Anterior cingulate cortex (tissue), 58 donors: ENCODE measurements at regions not wholly inside any gene's neighbourhood (a gene's known extent, or its start where the extent isn't known, plus 50 kb on each side); places are given as distances from the start of the nearest gene placed in this dataset.

Source experiments
- DNase-seq, 58 donors: peaks; one replicate each; lab custom pipeline; 2025; lab: John Stamatoyannopoulos, UW

DNA sequence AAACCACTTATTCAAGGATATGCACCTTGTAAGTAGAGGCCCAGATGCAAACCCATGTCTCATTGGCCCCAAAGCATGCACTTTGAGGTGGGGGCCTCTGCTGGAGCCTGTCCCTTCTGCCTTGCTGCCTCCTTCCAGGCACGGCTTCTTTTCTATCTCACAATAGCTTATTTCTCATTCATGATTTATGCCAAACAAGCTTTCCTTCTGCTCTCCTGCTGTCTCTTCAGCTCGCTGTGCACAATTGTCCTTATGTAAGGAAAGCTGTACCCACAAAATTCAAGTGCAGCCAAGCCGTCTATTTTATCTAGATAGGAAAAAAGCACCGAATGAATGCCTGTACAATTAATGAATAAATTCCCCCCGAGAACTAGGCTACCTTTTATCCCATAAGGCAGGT, 124.8 kb upstream of the PACRGL start:
- DNase-seq = peak in 4 of 58 donors; percentile 1 to 5 (median 2)

DNA sequence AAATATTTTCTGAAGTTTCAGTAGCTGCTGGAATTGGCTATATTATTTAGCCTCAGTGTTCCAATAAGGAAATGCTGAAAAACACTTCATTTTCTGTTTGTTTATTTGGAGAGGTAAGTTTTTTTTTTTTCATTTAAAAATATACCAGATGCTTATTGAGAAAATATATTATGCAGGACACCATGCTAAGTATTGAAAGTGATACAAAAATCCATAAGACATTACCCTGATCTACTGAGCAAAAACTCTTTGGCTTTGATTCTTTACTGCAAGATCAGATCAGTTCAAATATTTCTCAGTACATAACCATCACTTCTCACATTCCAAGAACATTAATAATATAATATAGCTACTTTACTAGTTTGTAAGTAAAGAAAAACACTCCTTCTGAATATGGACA, 123.4 kb upstream of the PACRGL start:
- no peak for DNase-seq

DNA sequence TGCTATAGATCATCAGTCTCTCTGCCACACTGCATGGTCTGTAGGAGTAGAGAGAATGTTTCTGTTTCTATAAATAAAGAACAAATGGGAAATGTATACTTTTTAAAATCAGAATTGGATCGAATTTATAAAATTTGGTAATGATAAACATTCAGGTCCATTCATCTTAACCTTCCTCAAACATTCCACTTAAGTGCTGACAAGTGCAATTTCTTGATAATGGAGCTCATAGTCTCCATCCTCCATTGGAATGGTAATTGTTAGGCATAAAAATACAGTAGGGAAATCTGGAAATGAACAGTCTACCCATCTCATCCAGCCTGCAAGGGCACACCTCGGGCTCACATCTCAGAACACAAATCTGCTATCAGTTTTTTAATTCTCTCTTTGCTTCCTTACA, 122.6 kb upstream of the PACRGL start:
- no peak for DNase-seq

DNA sequence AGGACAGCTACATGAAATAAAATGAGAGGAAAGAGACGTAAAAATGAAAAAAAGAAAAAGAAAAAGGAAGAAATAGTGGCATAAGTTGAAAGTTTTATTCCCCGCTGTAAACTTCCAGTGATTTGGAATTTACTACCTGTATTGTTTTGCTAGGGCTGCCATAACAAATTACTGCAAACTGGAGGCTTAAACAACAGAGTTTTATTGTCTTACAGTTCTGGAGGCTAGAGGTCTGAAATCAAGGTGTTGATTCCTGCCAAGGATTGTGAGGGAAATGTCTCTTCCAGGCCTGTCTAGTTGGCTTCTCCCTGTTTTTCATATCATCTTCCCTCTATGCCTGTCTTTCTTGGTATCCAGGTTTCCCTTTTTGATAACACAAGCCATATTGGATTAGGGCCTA, 119.4 kb upstream of the PACRGL start:
- no peak for DNase-seq

DNA sequence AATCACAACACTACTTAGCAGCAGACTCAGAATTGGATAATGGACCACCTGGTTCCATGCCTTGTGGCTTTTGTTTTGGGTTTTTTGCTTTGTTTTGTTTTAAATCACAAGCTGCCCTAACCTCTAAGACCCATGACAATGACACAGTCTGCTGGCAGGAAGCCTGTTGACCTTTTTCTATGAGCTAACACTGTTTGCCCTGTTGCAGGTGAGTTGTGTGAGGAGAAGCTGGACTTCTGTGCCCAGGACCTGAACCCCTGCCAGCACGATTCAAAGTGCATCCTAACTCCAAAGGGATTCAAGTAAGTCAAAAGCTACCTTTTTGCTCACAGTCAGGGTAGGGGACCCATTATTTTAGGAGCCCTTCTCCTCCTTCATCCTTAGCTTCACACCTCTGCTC, 110.8 kb upstream of the PACRGL start:
- DNase-seq = no peak

DNA sequence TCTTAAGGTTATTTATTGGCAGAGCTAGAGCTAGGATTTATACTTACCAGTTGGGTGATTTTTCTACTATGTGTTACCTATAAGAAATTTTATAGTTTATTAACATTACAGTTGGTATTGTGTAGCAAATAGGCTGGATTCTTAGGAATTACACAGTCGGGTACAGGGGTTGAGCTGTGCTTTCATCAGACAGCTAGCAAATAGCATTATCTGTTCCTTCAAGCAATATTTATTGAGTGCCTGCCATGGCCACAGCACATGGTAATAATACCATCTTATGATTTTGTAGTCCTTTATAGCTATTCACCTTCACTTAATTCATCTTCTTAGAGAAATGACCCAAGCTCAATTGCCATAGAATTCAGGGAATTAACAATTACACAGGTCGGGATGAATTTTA, 109.4 kb upstream of the PACRGL start:
- DNase-seq = no peak

DNA sequence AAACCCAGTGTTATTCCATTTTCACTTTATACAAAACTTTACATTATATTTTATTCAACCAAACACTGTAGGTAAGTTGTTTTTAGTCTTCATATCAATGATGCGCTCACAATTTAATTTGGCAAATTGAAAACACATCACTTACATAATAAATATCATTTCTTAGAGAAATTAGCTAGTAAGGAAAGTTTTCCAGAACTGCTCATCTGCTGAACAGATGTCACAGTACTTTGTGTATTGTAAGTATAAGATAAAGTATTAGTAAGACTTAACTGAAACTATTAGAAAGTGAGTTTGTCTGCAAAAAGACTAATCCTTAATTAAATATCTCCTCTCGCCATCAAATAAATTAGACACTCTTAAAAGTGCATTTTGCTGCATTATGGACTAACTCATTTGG, 108.7 kb upstream of the PACRGL start:
- no peak for DNase-seq

DNA sequence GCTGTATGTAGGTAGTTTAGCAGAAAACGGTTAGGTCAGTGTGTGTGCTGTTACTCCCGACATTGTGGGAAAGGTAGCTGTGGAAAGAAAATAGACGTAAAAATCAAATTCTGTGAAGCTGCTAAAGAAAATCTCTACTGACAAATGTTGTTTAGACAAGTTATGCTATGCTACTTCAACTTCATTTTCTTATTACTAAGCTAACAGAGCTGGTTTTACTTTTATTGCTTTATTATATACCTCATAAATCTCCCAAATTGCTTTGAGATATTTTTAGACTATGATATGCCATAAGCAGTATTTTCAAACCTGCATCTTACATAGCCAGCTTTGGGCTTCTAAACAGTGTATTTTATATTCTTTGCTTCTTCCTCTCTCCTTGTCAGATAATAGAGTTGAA, 108.2 kb upstream of the PACRGL start:
- DNase-seq = no peak

DNA sequence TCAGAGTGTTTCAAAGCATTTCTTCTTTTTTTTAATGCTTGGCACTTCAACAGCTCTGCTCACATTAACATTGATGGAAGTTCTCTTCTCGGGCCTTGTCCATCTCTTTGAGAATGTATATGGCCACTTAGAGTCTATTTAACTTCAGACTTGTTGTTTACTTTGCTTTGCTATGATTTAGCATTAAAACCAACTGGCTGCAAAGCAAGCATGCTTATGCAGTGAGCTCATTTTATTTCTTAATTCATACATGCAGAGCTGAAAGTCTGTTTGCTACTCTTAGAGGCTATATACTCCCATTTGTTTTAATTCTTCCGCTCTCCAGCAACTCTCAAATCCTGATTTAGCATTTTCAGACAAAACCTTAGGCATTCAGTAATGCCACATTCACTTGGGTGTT, 107.6 kb upstream of the PACRGL start:
- DNase-seq = no peak

DNA sequence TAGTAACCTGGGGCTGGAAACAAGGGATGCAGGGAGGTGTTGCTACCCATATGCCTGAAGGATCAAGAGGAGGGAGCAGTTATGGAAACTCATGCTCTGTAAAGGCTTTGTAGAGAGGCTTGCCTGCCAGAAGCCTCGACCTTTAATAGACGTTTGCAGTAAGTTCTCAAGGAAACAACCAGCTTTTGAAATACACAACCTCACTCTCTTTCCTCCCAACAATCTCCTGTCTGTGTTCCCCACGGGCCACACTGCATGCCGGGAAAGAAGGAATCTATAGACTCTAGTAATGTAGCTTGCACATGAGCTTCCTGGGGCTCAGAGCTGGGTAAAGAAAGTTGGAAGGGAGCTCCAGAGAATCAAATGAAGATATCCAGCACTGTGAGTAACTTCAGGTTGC, 101.6 kb upstream of the PACRGL start:
- DNase-seq = no peak

DNA sequence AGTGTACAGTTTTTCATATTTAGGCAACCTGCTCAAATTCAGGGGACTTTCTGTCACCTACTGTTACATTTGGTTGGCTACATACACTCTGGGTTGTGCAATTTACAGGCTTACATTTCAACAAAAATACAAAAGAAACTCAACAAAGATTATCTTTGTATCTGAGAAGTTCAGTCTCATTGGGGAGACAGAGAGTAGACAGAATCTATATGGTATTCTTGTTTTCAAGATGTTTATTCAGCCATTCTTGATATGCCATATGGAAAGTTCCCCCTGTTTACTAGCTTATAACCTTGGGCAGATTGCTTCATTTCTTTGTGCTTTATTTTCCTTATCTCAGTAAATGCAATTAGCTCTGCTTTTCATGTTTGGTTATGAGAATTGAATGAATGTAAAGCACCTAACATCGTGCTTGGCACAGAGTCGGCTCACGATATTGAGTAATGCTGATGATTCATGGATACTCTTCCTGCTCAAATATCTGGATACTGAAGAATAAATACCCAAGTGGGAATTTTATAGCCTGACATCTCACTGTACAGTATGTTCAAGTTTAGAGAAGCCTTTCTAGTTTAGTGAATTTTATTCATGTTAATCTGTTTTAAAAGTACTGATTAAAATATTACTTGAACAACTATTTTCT, 96.5 kb upstream of the PACRGL start:
- no peak for DNase-seq

DNA sequence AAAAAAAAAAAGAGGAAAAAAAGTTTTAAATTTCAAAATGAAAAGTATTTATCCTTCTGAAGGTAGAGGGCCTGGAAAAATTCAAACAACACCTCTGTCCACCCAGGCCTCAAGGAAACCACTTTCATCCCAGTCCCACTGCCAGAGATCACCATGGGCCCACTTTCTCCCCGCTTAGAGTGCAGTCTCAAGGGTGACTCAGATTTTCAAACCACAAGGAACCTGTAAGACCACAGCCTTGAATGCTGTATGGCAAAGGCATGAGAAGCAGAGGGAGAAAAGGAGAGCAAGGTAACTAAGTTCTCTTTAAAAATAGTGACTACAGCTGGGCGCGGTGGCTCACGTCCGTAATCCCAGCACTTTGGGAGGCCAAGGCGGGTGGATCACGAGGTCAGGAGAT, 87.9 kb upstream of the PACRGL start:
- no peak for DNase-seq

DNA sequence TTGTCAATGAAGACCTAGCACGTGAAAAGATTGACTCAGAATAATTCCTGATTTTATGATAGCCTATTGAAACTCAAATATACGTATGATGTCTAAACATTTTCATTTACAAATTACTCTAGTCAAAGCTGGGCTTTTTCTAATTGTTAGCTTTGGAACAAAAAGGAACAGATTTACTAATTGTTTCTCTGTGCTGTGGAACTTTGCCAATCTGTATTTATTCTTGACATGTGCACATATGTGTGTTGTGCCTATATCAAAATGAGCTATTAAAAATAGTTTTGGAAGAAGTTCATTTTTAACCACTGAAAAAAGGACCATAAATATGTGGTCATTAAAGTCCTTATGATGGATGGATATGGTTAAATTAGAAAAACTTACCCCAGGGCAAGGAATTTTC, 85.4 kb upstream of the PACRGL start:
- DNase-seq = no peak

DNA sequence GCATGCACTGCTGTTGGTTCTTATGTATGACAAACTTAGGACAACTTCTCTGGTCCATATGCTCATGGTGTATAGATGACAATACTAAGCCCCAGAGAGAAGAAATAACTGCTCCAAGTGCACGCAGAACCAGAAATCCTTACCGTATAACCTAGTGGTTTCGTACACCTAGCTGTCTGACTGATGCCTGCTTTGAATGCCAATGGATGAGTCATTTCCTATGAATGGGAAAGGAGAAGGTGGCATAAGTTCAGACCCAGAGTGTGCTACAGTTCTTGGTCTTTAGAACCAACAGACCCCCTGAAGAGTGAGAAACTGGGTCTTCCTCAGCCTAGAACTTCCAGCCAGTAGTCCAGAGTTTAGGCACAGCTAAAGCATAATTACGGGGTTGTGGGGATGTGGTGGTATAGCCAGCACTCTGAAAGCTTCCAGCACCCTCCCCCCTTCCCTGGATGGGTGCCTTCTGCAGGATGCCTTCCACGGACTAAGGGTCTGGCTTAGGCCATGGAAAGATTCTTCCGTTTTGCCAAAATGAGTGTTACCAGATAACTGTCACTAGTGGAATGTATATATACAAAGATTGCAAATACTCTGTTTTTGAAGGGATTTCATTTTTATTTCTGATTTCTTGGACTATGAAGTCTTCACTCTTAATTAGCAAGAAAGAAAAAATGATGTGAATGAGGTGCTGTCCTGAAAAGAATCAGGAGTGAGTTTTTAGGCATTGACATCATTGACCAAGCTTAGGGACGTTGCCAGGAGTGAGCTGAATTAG, 84.6 kb upstream of the PACRGL start:
- DNase-seq = no peak

DNA sequence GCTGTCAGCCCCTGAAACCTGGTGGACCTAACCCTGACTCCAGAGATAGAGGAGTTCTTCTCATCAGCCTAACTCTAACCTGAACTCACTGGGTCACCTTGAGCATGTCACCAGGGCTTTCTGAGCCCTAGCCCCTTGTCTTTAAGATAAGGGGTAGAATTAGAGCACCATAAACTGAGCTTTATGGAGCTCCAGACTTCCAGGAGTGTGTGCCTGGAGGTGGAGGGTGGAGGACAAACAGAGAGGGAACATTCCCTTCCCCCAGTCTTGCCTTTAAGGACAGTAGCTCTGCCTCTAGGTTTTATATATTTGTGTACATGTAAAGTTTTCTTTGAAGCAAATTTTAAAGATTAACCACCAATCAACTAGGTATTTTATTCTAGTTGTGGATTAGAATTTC, 83.9 kb upstream of the PACRGL start:
- no peak for DNase-seq

DNA sequence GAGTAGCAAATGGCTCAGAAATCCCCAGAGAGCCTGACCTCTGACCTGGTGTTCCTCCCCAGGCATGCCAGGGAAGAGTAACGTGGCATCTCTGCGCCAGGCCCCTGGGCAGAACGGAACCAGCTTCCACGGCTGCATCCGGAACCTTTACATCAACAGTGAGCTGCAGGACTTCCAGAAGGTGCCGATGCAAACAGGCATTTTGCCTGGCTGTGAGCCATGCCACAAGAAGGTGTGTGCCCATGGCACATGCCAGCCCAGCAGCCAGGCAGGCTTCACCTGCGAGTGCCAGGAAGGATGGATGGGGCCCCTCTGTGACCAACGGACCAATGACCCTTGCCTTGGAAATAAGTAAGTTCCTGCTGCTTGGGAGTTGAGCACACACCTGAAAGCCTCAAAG, 83.4 kb upstream of the PACRGL start:
- no peak for DNase-seq

DNA sequence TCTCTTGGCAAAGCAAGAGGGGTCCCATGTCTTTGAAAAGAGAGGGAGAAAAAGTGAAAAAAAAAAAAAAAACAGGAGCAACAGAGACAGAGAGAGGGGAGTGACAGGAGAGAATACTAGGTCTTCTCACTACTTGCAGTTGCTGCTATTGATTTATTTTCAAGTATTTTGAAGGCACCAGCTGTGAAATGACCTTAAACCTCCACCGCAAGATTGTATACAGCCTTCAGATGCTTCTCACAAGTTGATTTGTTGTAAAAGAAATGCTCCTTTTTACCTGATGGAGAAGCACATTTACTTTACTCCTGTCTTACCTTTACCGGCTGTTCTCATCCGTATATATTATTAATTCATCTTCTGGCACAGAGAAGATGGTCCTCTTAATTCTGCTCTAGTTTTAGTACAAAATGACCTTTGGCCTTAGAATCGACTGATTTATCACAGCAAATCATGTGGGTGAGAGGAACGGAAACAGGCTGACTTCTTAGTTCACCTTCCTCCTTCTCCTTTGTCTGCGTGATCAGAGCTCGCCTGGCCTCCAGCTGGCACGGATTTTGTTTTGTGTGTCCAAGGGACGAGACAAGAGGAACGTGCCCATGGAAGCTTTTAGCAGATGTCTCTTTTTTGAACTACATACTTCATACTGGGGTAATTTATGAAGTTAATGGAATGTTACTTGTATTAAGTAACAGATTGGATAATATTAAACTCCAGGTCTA, 82.4 kb upstream of the PACRGL start:
- DNase-seq = peak in 21 of 58 donors; percentile 1 to 37 (median 9)

DNA sequence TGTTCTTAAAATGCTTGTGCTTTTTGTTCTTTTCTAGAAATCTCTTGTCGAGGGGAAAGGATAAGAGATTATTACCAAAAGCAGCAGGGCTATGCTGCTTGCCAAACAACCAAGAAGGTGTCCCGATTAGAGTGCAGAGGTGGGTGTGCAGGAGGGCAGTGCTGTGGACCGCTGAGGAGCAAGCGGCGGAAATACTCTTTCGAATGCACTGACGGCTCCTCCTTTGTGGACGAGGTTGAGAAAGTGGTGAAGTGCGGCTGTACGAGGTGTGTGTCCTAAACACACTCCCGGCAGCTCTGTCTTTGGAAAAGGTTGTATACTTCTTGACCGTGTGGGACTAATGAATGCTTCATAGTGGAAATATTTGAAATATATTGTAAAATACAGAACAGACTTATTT, 81.5 kb upstream of the PACRGL start:
- no peak for DNase-seq

DNA sequence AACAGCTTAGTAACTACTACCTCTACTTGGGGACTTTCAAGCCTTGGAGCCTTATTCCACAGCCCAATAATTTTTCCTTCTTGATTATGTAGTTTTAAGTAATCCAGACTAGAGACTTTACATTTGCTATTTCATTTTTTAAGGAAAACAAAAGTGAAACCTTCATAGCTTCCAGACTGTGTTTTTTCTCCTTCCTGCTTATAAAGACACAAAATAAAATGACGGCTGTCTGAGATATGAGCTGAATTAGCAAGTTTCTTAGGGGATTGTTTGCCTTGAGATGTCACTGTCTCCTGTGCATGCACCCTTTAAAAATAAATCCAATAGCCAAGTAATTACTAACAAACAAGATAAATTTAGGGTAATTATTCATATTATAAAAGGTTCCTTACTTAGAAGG, 78.8 kb upstream of the PACRGL start:
- DNase-seq = no peak

DNA sequence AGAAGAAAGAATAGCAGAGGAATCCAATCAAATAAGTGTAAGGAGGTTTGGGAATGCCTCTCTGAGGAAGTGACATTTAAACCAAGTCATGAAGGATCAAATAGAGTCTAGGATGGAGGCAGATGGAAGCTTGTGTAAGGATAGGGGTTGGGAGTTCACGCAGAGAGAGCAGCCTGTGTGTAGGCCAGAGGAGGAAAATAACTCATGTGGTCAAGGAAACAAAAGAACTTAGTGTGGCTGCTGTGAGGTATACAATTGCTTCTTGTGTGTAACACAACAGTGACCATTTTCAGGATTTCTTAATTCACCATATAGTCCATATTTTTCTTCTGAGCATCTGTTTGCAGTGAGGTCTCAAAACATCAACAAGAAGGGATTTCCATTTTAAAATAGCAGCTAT, 77.6 kb upstream of the PACRGL start:
- DNase-seq = no peak

DNA sequence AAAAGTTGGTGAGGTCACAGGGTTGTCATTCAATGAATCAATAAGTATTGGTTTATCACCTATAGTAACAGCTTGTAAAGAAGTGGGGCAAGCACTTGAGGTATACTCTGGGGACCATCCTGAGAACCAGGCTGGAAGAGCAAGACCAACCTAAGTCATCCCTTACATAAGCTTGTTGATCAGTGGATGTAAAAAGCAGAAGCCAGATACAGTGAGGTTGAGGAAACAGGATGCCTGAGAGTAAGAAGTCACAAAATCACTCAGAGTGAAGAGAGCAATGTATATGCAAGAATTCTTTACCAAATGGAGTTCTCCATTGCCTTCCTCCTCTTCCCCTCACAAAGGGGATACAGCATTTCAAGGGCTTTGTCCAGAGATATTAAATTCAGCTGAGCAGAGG, 76.3 kb upstream of the PACRGL start:
- no peak for DNase-seq
